CD4-positive, alpha-beta T cell treated with Interleukin-15 for 4 hours (primary cell): ENCODE measurements at regions not wholly inside any gene's neighbourhood (a gene's known extent, or its start where the extent isn't known, plus 50 kb on each side); places are given as distances from the start of the nearest gene placed in this dataset.
A peak's percentile ranks its signal among the peaks of the same experiment; 100 is the strongest.
"Not testable (repeated sequence)": the region's sequence is repeated elsewhere in the genome, so short reads cannot be mapped to it uniquely, and the experiment has no call there.

Source experiments
- DNase-seq: peaks from one replicate; pipeline ENCODE4 v3.0.0-alpha.2; 2020; ENCODE audit warnings: low spot score

DNA sequence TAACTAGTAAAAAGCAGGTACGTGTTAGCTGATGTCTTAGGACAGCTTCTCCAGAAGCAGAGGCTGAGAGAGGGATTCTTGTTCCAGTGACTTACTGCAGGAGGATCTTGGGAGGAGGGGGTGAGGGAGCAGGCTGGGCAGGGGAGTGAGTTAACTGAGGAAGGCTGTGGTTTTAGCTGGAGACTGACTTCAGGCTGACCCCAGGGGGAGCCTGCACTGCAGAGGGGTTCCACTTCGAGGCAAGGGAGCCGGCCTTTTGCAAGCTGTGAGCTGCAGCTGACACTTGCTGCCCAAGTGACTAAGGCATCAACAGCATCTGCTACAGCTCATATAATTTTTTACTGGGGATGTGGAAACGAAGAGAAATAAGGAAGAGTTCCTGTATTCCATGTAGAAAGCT lies 50.4 kb upstream of the SOD1 start:
- no peak for DNase-seq

- no peak for DNase-seq
Observed at GRCh38 chr21:31607791-31608190, 51.7 kb upstream of the SOD1 start.

DNA sequence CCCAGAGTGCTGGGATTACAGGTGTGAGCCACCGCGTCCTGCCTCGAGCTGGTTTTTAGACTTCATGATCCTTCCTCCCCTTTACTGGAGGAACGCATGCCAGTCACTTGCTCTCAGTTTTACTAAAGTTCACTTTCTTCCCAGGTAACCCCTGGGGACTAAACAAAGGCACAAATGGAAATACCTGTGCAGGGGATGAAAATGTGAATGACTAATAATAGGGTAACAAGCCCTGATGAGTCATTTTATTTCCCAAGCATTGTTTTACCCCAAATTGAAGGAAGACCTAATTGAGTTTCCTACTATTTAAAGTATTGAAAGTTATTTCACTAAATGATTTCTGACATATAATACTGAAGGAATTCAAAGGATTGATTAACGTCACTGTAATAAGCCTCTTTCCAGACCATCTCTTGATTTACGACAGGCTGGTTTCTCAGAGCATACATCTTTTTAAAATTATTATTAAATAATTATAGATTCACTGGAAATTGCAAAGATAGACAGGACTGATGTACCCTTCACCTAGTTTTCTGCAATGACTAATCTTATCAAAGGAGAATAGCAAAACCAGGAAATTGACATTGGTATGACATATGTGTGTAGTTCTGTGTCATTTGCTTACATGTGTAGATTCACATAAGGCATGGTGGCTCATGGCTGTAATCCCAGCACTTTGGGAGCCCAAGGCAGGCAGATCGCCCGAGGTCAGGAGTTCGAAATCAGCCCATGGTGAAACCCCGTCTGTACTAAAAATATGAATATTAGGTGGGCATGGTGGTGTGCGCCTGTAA lies 53.2 kb upstream of the SOD1 start:
- DNase-seq = no peak

GRCh38 chr21:31604591-31605190 lies 54.8 kb upstream of the SOD1 start:
- DNase-seq = peak; percentile 68

GRCh38 chr21:31599563-31599962 lies 59.9 kb upstream of the SOD1 start:
- DNase-seq = no peak

DNA sequence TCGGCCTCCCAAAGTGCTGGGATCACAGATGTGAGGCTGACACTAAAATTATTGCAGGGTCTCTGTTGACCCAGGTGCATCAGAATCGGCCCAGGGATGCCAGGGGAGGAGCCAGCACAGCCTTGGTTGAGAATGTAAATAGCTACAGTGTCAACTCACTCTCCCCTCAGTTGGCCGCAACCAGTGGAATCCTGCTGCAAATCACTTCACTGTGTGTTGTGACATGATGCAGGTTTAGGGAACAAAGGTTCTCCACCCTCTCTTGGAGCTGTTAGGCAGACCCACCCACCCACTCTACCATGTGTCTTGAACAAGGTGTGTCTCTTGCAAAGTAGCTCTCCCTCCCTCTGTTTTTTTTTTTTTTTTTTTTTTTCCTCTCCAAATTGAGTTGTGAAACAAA lies 60.5 kb upstream of the SOD1 start:
- no peak for DNase-seq

DNA sequence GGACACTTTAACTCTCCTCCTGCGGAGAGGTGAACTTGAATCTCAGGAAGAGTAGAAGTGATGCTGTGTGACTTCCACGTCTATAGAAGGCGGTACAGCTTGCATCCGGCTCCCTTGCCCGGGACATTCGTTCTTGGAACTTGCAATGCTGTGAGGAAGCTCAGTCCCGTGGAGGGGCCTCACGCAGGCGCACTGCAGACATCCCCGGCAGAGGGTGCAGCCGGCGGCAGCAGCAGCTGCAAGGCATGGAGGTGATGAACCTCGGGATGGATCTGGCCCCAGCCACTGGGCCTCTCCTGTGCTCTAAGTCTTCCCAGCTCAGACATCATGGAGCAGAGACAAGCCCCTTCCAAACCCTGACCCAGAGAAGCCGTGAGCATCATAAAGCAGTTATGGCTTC lies 61.8 kb upstream of the SOD1 start:
- no peak for DNase-seq

GRCh38 chr21:31596055-31596454 lies 63.4 kb upstream of the SOD1 start:
- DNase-seq = no peak

DNA sequence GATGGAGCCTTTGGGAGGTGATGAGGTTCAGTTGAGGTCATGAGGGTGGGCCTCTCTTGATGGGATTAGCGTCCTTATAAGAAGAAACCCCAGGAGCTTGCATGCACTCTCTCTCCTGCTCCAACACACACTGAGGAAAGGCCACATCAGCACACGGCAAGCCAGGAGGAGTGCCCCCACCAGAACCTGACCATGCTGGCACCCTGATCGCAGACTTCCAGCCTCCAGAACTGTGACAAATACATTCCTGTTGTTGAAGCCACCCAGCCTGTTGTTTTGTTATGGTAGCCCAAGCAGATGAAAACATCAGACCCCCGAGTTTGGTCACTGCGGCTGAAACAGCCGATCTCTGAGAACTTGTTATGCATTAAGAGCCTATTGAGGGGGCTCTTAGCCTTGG lies 64.8 kb upstream of the SOD1 start:
- no peak for DNase-seq

DNA sequence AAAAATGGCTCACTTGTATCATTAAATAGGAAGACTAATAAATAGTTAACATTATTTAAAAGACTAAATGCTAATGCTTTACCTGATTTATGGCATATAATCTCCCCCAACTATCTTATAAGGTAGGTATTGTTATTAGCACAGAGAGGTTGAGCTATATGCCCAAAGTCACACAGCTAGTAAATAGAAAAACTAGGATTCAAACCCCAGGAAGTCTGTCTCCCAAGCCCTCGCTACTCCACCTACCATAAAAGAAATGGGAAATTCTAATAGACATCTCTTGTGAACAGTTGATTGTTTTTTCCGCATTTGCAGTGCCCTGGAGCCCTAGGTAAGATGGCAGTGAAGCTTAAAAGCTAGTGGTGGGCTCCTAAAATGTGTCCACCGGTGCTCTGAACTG lies 65.2 kb upstream of the SOD1 start:
- DNase-seq = no peak

GRCh38 chr21:31592963-31593560 lies 66.4 kb upstream of the SOD1 start:
- no peak for DNase-seq

- DNase-seq = no peak
Observed at GRCh38 chr21:31592516-31592915, 67.0 kb upstream of the SOD1 start.

DNA sequence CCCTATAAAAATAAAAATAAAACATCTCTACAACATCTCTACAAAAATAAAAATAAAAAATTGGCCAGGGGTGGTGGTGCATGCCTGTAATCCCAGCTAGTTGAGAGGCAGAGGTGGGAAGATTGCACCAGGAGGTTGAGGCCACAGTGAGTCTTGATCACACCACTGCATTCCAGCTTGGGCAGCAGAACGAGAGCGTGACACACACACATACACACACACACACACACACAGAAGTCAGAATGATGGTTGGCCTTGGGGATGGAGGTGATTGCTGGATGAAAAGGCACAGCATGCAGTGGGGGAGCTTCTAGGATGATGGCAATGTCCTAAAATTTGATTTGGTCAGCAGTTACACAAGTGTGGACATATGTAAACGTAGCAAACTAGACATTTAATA lies 69.7 kb upstream of the SOD1 start:
- DNase-seq = no peak

DNA sequence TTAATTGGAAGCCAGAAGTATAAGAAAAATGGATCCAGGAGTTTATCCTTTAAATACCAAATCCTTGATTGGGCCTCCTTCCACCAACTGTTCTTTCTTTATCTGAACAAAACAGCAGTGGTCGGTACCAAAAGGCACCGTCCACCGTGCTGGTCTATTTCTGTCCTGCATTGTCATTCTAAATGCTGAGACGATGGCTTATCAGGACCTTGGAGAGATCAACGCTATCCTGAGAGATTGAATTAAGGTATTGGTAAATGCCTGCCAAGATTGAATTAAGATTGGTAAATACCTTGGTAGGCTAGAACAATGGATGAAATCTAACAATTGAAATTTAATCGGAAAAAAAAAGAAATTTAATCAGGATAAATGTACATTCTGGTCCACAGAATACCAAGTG lies 73.4 kb upstream of the SOD1 start:
- DNase-seq = no peak

DNA sequence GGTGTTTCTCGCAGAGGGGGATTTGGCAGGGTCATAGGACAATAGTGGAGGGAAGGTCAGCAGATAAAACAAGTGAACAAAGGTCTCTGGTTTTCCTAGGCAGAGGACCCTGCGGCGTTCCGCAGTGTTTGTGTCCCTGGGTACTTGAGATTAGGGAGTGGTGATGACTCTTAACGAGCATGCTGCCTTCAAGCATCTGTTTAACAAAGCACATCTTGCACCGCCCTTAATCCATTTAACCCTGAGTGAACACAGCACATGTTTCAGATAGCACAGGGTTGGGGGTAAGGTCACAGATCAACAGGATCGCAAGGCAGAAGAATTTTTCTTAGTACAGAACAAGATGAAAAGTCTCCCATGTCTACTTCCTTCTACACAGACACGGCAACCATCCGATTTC lies 75.6 kb upstream of the SOD1 start:
- DNase-seq = not testable (repeated sequence)

GRCh38 chr21:31583498-31583897 lies 76.0 kb upstream of the SOD1 start:
- DNase-seq = no peak

DNA sequence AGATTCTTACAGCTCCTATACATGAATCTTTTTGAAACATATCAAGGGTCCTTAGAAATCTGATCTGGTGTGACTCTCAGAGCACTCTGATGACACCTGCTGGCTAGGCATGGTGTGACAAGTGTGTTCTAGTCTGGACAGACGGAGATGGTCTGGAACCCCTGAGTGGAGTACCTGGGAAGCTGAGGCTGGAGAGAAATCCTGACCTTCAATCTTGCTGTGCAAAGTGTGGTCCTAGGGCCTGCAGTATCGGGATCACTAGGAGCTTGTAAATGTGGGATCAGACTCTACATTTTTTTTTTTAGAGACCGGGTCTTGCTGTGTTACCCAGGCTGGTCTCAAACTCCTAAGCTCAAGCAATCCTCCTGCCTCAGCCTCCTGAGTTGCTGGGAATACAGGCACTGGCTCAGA lies 78.6 kb upstream of the SOD1 start:
- DNase-seq = peak; percentile 73

DNA sequence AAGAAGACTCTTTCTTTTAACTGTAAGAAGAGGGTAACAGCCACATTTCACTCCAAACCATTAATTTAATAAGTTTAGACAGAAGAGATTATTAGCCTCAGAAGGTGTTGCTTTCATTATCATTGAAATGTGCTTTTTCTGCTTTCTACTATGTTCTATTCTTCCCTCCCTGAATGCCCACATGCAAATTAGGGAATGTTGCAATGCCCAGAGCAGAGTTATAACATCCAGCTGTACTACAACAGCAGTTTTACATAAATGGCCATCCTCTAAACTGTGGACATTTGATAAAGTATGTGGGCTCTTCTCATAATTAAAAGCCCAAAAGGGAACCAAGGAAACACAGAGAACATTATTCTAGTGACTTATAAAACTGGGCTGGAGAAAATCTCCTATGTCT lies 82.2 kb upstream of the SOD1 start:
- DNase-seq = no peak

- DNase-seq = no peak
Observed at GRCh38 chr21:31576428-31576827, 83.1 kb upstream of the SOD1 start.

DNA sequence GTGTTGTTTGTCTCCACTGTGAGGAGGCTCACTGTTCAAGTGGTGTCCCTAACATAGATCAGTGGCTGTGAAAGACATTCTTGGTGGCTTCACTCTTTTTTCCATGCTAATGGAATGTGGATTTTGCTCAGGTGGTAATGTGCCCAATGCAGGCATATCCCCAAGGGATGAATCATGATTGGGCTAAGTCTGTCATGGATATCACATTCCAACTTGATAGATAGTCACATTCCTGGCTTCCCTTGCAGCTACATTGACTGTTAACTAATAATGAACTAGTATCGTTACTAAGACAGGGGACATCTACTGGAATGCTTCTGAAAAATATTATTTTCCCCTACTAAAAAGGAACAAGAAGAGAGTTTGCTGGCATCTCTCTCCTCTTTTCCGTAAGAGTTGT lies 86.3 kb upstream of the SOD1 start:
- no peak for DNase-seq

DNA sequence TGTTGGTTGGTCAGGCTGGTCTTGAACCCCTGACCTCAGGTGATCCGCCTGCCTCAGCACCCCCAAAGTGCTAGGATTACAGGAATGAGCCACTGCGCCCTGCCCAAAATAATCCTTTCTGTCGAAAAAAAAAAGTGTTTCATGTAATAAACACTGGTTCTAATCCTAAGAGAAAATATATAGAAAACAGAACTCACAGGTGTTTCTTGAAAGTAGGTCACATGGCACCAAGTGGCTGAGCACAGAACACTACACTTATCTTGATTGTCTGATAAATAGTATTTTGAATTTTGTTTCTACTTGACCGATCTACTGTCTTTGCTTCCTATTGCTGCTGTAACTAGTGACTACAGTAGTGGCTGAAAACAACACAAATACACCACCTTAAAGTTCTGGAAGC lies 87.6 kb upstream of the SOD1 start:
- DNase-seq = no peak

DNA sequence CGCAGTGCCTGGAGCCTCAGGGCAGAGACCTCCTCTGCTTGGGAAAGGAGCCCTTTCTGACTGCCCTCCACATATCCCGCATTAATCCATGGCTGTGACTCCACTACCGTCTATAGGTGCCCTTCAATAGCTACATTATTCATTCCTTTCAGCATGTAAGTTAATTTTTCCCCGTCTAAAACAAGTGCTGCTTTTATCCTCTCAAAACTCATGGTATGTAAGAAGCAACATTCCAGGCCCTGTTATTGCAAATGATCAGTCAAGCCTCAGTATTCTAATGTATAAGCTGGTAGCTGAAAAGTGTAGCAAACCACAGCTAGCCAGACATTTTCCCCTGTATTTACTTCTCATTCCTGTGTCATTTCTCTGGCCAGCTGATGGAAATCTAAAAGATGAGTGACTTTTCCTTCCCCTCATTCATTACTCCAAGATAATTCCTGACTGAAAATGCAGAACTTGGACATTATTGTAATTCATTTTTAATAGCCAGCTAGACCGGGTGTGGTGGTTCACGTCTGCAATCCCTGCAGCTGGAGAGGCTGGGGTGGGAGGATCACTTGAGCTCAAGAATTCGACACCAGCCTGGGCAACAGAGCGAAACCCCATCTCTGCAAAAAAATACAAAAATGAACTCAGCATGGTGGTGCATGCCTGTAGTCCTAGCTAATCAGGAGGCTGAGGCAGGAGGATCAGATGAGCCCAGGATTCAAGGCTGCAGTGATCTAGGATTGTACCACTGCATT lies 88.5 kb upstream of the SOD1 start:
- DNase-seq = no peak

GRCh38 chr21:31566611-31567010 lies 92.9 kb upstream of the SOD1 start:
- DNase-seq = no peak
